GM10266 (cell line): ENCODE measurements at regions not wholly inside any gene's neighbourhood (a gene's known extent, or its start where the extent isn't known, plus 50 kb on each side); places are given as distances from the start of the nearest gene placed in this dataset.

ENCODE experiments used
- DNase-seq: peaks from one replicate; pipeline ENCODE4 v3.0.0; 2012; ENCODE audit errors: extremely low spot score
- CTCF ChIP-seq: IDR thresholded peaks from 2 replicates; pipeline ENCODE4 v1.5.1; 2012; ENCODE audit warnings: mild to moderate bottlenecking, low read depth; ENCODE audit not compliant: control insufficient read depth, insufficient read depth; ENCODE audit errors: missing control alignments

- DNase-seq: no peak
- no peak for TF ChIP-seq CTCF
Measured at GRCh38 chr22:49291169-49291568, 536.5 kb downstream of the BRD1 start.

GRCh38 chr22:49290711-49291110 is 537.0 kb downstream of the BRD1 start:
- TF ChIP-seq CTCF: no peak
- DNase-seq: no peak

DNA sequence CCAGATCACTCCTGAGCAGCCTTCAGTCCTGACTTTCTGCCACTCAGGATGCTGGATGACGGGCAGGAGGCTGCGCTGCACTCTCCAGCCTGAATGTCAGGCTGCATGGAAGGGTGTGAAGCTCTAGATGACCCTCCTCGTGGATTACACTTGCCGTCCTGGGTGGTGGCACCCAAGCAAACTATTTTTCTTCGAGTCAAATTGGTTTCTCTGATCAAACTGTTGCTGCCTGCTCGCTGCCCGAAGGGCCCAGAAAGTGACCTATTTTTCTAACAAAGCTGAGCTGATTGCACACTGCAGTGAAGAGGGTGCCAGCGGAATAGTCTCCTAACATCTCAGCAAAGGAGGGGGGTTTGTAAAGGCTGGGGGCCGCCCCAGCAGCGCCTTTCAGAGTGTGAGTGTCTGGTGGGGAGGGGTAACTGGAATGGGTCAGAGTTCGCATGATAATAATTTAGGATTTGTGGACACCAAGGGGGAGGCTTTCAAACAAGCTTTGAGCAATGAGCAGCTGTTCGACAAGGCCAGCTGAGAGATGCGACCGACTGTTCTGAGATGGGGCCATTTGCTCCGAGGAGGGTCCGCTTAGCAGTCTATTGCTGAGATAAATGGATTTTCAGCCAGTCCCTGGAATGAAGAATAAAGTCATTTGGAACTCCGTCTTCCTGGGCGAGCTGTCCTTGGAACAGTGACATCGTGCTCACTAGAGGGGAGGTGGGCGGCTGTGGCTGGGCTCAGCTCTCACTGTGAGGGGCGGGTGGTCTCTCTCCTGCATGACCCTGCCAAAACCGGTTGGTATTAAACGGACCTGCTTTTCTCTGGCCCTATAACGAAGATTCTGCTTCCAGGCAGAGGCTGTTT is 537.6 kb downstream of the BRD1 start:
- TF ChIP-seq CTCF: no peak
- no peak for DNase-seq

GRCh38 chr22:49286181-49286760 is 541.4 kb downstream of the BRD1 start:
- no peak for TF ChIP-seq CTCF
- no peak for DNase-seq

DNA sequence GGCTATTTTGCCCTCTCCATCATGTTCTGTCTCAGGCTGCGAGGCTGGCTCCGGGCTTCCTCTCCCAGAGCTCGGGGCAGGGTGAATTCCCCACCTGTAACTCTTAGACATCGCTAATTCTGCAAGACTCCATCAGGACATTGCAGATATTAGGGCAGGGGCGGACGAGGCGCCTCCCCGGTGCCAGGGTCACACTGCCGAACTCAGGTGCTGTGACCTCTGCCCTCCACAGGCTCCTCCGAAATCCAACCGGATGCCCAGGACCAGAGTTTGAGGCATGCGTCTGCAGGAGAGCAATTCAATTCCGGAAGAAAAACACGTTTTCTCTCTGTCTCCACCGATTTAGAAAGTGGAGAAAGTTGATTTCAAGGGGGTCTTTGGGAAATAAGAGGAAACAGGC is 542.7 kb downstream of the BRD1 start:
- DNase-seq: no peak
- no peak for TF ChIP-seq CTCF

- no peak for TF ChIP-seq CTCF
- DNase-seq: no peak
Measured at GRCh38 chr22:49284056-49284784, 543.5 kb downstream of the BRD1 start.
